ENCODE measurements at regions not wholly inside any gene's neighbourhood (a gene's known extent, or its start where the extent isn't known, plus 50 kb on each side); places are given as distances from the start of the nearest gene placed in this dataset.

GRCh38 chr3:159185443-159186050, 383.7 kb downstream of the MFSD1 start:
- TF ChIP-seq POLR2A (IDR thresholded peaks at IDR 0.05; ENCODE audit: low read length) (no peak), GATA1 (IDR thresholded peaks at IDR 0.05; ENCODE audit: low read depth, low read length) (no peak)

Data from erythroblast (primary cell).